GM20000 (cell line): ENCODE measurements at regions not wholly inside any gene's neighbourhood (a gene's known extent, or its start where the extent isn't known, plus 50 kb on each side); places are given as distances from the start of the nearest gene placed in this dataset.

Experiments used
- DNase-seq: peaks from one replicate; pipeline ENCODE4 v3.0.0; 2012; ENCODE audit warnings: low spot score
- TF ChIP-seq, protein P1 (sequence below): IDR thresholded peaks from 2 replicates; pipeline ENCODE4 v1.5.1; 2012; ENCODE audit warnings: mild to moderate bottlenecking, control low read depth; ENCODE audit errors: extremely low read depth, missing control alignments

- TF ChIP-seq, protein P1, sequence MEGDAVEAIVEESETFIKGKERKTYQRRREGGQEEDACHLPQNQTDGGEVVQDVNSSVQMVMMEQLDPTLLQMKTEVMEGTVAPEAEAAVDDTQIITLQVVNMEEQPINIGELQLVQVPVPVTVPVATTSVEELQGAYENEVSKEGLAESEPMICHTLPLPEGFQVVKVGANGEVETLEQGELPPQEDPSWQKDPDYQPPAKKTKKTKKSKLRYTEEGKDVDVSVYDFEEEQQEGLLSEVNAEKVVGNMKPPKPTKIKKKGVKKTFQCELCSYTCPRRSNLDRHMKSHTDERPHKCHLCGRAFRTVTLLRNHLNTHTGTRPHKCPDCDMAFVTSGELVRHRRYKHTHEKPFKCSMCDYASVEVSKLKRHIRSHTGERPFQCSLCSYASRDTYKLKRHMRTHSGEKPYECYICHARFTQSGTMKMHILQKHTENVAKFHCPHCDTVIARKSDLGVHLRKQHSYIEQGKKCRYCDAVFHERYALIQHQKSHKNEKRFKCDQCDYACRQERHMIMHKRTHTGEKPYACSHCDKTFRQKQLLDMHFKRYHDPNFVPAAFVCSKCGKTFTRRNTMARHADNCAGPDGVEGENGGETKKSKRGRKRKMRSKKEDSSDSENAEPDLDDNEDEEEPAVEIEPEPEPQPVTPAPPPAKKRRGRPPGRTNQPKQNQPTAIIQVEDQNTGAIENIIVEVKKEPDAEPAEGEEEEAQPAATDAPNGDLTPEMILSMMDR, result no peak
- peak; percentile 42 for DNase-seq
Measured at GRCh38 chr1:63124666-63125191, 197.6 kb upstream of the FOXD3 start.

DNA sequence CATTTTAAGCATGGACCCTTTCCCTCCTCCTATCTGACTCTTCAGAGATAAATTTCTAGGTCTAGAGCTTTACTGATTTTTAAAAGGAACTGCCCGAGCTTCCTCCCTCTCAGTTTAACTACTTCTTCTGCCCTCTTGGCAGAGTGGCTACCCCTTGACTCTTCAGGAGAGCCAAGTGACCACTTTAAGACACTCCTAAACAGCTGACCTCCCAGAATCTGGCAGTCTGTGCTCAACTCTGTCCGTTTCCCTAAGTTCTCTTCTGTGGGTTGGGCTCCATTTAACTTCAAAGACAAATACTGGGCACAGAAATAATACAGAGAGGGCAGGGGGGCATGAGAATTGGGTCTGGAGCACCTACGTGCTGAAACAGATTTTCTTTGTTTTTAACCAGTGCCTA, 196.3 kb upstream of the FOXD3 start:
- TF ChIP-seq, protein P1, result no peak

GRCh38 chr1:63127376-63127775, 195.0 kb upstream of the FOXD3 start:
- TF ChIP-seq, protein P1, result no peak
- no peak for DNase-seq

More for the DNA sequence above, 196.3 kb upstream of the FOXD3 start:
- no peak for DNase-seq

DNA sequence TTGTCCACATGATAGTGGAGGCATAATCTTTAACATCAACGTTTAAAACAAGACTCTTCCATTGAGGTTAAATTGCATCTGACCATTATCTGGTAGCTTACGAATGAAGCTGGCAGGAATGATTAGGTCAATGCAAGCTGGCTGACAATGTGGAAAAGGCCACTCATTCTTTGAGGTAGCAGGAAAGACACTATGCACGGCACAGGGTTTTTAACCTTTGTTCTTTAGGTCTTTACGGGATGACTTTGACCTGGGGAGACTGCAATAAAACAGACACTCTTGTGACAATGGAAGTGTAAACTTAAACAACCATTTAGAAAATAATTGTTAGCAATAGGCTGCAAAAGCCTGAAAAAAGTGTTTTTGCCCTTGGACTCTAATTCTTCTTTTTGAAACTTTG, 193.8 kb upstream of the FOXD3 start:
- no peak for DNase-seq
- TF ChIP-seq, protein P1, result no peak

DNA sequence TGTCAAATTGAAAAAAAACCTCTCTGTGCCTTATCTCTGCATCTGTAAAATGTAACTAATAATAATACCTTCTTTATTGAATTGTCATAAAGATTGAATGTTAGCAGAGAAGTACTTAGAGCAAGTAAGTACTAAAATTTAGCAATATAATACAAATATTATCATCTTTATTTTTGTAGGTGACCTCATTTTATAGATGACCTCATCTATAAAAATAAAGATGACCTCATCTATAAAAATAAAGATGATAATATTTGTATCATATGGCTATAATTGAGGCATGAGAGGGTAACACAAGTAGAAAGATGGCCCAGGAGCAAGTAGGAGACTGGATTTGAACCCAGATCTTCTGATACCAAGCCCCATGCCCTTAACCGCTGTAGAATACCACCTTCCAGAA, 193.2 kb upstream of the FOXD3 start:
- TF ChIP-seq, protein P1, result no peak
- no peak for DNase-seq

GRCh38 chr1:63129855-63130254, 192.5 kb upstream of the FOXD3 start:
- DNase-seq, result no peak
- TF ChIP-seq, protein P1, result no peak

- no peak for DNase-seq
- TF ChIP-seq, protein P1, result no peak
Measured at GRCh38 chr1:63134501-63135173, 187.7 kb upstream of the FOXD3 start.
